HG03135 (cell line): ENCODE measurements at regions not wholly inside any gene's neighbourhood (a gene's known extent, or its start where the extent isn't known, plus 50 kb on each side); places are given as distances from the start of the nearest gene placed in this dataset.
"Not testable (repeated sequence)": the region's sequence is repeated elsewhere in the genome, so short reads cannot be mapped to it uniquely, and the experiment has no call there.

Source experiments
- ATAC-seq: cut with Tn5 transposase; IDR thresholded peaks from one replicate; pipeline ENCODE4 v1.9.1; 2021; ENCODE audit warnings: mild to moderate bottlenecking, moderate library complexity; ENCODE audit not compliant: unreplicated experiment

DNA sequence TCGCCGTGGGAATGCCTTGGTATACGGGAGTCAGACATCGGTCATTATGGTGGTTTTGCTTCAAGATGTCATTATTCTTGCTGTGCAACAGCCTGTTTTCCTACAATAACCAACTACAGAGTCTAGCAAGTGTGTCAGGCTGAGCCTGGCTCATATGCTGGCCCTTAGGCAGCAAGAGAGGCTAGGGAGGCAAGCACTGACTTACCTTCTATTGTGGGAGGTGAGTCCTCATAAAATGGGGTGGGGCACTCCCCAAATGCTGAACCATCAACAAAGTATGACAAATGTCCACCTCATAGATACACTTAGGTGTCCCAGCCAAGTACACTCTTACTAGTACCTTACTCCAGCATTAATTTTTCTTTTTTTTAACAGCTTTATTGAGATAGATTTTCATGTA lies 77.0 kb upstream of the ATL2 start:
- no peak for ATAC-seq

DNA sequence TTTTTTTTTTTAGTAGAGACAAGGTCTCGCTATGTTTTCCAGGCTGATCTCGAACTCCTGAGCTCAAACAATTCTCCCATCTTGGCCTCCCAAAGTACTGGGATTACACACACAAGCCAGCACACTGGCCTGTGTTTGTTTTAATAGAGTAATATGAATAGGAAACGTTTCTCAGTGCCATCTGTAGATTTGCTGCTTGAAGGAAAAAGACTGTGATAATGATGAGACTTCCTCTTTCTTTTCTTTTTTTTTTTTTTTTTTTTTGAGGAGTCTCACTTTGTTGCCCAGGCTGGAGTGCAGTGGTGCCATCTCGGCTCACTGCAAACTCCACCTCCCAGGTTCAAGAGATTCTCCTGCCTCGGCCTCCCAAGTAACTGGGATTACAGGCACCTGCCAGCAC lies 74.7 kb upstream of the ATL2 start:
- ATAC-seq, result not testable (repeated sequence)

DNA sequence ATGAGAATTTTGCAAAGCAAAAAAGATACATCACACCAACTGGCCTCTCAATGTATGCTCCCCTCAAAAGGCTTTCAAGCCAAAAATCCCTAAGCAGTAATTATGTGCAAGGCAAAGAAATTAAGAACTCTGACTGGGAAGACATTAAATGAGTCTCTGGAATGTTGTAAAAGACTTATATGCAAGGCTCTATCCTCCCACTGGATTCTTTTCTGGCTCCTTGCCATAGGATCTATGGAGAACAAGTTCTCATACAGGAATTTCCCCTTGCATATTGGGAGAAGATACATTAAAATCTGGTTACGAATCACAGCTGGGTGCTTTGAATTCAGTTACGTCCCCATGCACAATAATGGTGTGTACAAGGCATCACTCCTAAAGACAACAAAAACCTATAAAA lies 73.4 kb upstream of the ATL2 start:
- ATAC-seq, result no peak

DNA sequence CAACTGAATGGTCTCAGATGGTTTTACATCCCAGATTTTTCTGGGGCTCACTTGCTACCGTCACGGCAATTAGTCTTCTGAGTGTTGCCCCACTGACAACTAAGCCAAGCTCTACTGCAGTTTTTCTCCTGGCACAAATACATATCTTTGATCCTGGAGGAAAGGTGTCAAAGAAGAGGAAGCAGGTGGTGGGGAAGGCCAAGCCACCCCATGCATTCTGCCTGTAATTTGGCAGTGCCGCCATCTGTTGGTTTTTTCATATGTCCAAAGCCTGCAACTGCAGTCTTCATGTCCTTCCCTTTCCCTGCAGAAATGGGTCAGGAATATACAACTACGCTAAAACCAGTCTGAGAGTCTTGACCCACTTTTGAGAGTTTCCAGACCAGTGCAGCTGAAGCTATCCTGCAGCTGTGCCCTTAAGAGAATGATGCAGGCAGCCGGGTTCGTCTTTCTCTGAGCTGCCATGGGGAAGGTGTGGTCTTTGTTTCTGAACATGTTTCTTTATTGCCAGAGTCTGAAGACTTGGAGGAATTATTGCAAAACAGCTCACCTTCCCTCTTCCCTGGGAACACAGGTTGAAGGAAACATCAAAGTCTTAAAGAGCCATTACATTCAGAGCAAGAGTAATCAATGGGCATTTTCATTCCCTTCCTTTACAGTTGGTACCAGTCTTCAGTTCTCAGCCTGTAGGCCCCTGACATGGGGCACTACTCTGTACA lies 71.8 kb upstream of the ATL2 start:
- no peak for ATAC-seq

DNA sequence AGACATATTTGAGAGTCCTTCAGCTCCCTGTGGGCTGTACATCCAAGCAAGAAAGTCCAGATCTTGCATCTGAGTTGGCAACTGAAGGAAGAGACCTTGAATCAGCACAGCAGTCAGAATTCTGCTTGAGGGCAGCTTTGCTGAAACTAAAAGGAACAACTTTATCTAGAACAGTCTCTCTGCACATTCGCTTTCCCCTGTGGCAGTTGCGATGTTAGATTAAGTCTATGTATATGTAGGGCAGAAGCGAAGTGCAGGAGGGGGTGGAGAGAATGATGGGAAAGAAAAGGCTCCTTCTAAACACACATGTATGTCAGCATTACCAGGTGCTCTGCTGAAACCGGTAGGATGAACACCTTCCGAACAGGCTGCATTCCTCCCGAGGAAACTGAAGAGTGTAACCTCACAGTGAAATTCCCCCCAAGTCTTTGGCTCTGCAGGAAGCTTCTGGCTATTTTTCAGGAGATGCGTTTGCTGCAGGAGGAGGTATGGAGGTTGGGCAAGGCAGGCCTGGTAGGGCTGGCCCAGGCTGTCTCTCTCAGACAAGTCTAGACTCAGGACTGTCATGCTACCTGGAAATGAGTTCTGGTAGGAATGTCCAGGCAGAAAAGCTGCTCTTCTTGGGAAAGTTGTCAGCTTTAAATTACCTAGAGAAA lies 70.0 kb upstream of the ATL2 start:
- ATAC-seq, result no peak

- ATAC-seq, result no peak
Observed at GRCh38 chr2:38446418-38446817, 69.3 kb upstream of the ATL2 start.

GRCh38 chr2:38444247-38444646 lies 67.2 kb upstream of the ATL2 start:
- ATAC-seq, result no peak

- ATAC-seq, result no peak
Observed at GRCh38 chr2:38442643-38443541, 65.8 kb upstream of the ATL2 start.

DNA sequence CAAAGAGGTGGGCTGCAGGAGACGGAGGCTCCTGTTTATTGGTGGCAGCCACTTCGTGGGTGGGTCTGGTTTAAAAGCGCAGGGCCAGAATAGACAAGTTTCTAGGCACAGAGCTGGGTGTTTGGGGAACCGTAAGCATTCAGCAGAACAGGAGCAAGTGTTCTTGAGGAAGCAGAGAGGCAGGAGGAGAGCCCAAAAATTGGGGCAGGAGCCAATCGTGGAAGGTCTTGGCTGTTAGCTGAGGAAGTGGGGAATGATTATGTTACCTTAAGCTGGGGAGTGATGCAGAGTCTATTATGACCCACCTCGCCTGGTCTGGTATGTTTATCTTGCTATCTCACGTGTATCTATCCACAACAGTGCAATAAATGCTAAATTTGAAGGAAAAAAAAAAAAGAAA lies 64.3 kb upstream of the ATL2 start:
- ATAC-seq, result no peak

- ATAC-seq, result no peak
Observed at GRCh38 chr2:38440655-38441054, 63.6 kb upstream of the ATL2 start.

DNA sequence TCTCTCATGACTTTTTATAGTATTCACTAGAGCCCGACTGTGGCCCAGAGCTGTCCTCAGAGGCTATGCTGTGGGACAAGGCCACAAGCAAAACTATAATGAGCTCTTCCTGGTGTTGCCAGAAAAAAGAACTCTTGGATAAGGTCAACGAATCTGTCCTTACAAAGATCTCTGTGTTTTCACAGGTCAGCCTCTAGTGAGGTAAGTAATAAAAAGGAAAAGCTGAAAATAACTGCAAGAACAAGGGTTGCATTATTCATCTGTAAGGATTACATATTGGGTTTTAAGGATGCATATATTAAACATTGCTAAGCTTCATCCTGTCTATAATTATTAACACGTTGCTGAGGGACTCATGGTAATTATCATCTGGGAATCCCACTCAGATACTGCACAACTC lies 62.8 kb upstream of the ATL2 start:
- no peak for ATAC-seq

DNA sequence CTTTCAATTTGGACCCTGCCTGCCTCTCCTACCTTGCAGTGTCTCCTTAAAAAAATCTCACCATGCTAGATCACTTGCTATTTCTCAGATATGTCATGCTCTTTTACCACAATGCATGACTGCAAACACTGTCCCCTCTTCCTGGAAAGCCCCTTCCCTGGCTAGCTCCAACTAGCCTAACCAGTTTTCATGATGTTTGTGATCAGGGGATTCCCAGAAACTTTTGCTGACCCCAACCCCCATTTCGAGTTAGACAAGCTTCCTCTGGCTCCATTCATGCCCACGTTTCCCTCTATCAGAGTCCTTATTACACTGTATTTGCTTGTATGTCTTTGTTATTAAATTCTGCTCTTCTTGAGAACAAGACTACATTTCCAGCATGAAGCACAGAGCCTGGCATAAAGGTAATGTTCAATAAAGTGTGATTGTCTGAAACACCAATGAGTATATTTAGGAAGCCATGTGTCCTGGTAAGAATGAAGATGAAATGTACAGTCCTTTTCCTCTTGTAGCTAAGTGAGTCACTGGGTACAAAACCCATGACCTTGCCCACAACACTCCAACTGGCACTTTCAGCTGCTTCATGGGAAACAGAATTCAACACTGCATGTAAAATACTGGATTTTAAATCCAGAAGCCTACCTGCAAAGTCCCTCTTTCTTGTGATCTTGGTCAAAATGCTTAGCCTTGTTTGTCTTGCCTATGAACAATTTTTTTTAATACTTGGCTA lies 62.0 kb upstream of the ATL2 start:
- ATAC-seq, result no peak

DNA sequence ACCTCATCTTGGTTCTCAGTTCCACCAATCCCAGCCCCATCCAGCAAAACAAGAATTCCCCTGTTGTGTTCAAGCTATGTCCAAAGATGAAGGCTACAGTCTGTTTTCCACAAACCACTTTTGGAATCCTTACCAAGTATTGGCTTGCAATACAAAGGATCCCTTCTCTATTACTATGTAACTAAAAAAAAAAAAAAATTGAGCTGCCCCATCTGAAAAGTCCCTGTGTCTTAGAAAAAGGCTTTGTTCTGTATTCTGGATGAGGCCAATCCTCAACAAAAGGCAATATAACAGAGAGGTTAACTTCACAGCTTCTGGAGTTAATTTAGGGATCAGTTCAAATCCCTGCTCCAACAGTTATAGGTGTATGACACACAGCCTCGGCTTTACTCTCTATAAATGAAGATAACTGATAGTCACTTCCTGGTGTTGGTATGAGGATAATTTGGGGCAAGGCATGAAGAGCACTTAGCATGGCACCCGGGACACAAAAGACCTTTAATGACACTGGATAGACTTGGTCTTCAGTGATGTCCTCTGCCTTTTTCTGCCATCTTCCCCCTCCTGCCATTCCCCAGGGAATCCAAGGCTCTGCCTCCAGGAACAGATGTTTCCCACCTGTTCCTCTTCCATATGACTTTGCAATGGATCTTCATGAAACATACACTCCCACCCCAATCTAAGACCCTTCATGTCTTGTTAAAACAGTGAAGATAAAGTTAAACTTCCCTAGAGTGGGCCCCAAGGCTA lies 61.2 kb upstream of the ATL2 start:
- ATAC-seq, result no peak

DNA sequence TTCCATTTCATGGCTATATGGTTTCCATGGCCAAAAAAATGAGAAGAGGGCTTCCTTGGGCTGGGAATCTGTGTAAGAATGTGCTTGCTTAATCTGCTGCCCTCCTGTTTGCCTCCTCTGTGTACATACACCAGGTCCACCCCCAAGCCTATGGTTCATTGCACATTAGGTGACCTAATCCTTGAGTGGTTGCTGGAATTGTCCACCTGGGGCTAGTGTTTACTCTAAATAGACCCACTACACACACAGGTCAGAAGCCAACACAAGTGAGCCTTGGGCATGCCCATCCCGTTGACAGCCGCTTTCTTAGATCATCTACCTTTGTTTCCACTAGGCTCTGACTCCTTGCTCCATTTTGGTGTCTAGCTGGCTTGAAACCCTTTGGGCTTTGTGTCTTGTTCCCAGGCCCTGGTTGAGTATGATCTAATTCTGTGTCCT lies 59.2 kb upstream of the ATL2 start:
- no peak for ATAC-seq

DNA sequence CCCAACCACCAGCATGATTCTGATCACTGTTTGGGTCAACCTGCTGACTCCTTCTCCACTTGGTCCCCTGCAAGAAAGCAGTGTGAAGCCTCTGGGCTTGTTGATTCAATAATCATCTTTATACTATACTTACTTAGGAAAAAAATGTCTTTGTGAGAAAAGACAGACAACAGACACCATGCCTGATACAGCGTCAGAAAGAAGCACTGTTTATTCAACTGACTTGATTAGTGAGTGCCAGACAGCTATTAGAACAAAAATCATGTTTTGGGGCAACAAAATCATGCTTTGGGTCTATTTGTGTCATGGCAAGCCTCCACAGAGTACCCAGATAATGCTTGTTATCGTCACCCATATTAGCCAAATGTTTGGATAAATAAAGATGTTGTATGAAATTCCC lies 58.7 kb upstream of the ATL2 start:
- ATAC-seq, result no peak

DNA sequence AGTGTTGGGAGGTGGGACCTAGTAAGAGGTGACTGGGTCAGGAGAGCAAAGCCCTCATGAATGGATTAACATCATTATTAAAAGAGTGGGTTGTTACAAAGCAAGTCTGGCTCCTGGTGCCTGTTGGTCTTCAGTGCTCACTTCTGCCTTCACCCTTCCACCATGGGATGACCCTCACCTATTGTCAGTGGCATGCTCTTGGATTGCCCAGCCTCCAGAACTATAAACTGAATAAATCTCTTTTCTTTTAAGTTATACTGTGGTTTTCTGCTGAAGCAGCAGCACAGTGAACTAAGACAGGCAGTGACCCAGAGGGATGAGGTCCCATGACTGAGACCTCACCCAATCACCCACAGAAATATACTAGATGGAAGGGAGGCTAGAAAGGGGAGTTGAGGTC lies 57.5 kb upstream of the ATL2 start:
- no peak for ATAC-seq

DNA sequence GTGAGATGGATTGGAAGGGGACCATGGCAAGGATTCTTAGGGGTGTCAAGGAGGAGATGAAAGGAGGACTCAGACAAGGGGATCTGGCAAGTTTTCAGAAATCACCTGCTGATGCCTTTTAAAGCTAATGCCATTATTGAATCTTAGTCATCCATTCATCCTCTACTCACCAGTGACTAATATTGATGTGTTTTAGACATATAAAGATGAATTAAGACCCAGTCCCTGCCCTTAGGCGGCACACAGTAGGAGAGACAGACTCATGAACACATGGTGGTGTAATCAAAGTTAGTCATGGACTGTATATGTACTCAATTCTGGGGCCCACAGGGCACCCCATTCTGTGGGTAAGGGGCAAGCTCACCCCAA lies 56.5 kb upstream of the ATL2 start:
- ATAC-seq, result no peak

DNA sequence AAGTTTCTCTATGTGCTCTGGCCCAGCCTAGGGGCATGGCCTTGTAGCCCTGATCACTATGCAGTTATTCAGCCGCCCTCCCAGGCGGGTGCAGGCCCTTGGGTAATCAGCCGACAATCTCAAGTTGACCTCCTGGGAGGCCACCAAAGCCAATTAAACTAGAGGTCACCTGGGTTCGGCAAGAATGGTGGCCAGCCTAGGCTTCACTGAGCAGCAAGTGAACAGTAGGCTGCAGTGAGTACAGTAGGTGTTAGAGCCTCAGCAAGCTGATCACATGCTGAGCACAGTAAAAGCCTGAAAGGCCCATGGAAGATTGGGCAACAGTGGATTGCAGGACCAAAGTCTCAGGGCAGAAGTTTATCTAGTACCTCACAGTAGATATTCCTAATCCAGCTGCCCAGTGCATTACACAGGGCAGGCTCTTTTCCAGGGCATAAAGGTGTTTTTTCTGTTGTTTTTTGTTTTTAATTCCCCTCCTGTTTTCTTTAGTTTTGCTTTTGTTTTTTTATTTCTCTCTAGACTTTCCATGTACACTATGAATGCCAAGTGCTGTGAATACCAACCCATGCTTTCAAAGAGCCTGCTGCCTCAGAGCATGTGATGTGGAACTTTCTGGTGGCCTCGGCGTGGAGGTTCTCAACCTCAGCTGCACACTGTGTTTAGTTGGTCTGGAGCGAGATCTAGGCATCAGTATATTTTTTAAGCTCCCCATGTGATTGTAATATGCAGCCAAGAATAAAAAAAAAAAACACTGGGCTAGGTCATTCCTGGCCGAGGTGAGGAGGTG lies 55.9 kb upstream of the ATL2 start:
- ATAC-seq, result no peak

- no peak for ATAC-seq
Observed at GRCh38 chr2:38430597-38431207, 53.6 kb upstream of the ATL2 start.
